ENCODE measurements at regions not wholly inside any gene's neighbourhood (a gene's known extent, or its start where the extent isn't known, plus 50 kb on each side); places are given as distances from the start of the nearest gene placed in this dataset.

DNA sequence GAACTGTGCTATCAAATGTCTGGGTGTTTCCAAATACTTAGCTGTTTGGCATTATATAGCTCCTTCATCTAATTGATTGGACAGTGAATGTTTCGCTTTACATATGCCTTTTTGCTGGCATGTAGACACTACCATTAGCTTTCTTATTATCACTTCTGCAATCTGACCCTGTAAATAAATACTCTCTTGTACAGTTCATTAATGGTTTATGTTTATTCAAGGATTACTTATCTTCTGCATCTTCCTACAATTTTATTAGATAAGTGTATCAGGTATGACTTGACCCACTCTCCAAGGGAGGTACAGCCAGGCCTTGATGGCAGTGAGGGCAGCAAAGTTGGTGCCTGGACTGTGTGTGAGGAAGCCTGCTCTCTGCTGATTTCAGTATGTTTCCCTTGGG lies 614.1 kb upstream of the SETBP1 start:
- no peak overlapping the region for H3K27ac ChIP-seq (ENCODE audit: low read depth, low read length, poor library complexity, severe bottlenecking)
- BruUV-seq (replicated peaks) = no TSS peak
- intact Hi-C loops (cut with micrococcal nuclease; ENCODE audit: unreplicated experiment) = no loop called here
- no peaks in the 10 kb centered on the region for H3K27me3 ChIP-seq (replicated peaks; ENCODE audit: insufficient read depth, low read depth, low read length, poor library complexity)
- no peaks in the 10 kb centered on the region for H3K4me1 ChIP-seq (ENCODE audit: insufficient read depth, low read length, poor library complexity, severe bottlenecking)
- DNase-seq (ENCODE audit: low spot score) = no peak
- H3K4me3 ChIP-seq (ENCODE audit: low read depth, low read length, poor library complexity, severe bottlenecking) = no peak overlapping the region
- H3K36me3 ChIP-seq (ENCODE audit: insufficient read depth, low read length, poor library complexity, severe bottlenecking) = no peaks in the 10 kb centered on the region
- POLR2A ChIA-PET (ENCODE audit: low non-redundant PET) = no interaction called here
- CTCF ChIA-PET = no interaction called here
- TF ChIP-seq EZH2 (IDR thresholded peaks at IDR 0.05; ENCODE audit: borderline replicate concordance, low read depth, low read length, poor library complexity, severe bottlenecking) = no peak
- H3K9me3 ChIP-seq (ENCODE audit: low read depth, low read length, poor library complexity, severe bottlenecking) = no peaks in the 10 kb centered on the region

DNA sequence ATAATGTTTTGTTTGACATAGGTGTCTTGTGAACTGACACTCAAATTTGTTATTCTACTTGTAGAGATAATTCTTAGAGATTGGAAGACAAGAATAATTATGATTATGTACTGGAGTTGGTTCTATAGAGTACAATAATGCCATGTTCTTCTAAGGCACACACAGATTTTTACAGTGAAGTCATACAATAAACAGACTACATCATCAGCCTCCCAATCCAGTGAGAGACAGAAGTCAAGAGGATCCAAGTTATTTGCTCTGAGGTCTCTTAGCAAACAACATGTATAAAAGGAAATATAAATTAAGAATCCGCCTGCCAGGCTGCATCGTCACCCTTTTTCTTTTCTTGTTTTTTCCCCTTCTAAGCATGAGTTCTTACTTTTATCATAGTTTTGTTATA lies 613.5 kb upstream of the SETBP1 start:
- Histone ChIP-seq H3K4me3 (ENCODE audit: low read depth, low read length, poor library complexity, severe bottlenecking) (no peak overlapping the region), H3K27ac (ENCODE audit: low read depth, low read length, poor library complexity, severe bottlenecking) (no peak overlapping the region), H3K9me3 (ENCODE audit: low read depth, low read length, poor library complexity, severe bottlenecking) (no peaks in the 10 kb centered on the region), H3K36me3 (ENCODE audit: insufficient read depth, low read length, poor library complexity, severe bottlenecking) (no peaks in the 10 kb centered on the region), H3K27me3 (replicated peaks; ENCODE audit: insufficient read depth, low read depth, low read length, poor library complexity) (no peaks in the 10 kb centered on the region), H3K4me1 (ENCODE audit: insufficient read depth, low read length, poor library complexity, severe bottlenecking) (no peaks in the 10 kb centered on the region)
- BruUV-seq (replicated peaks) = no TSS peak
- TF ChIP-seq, protein P1, sequence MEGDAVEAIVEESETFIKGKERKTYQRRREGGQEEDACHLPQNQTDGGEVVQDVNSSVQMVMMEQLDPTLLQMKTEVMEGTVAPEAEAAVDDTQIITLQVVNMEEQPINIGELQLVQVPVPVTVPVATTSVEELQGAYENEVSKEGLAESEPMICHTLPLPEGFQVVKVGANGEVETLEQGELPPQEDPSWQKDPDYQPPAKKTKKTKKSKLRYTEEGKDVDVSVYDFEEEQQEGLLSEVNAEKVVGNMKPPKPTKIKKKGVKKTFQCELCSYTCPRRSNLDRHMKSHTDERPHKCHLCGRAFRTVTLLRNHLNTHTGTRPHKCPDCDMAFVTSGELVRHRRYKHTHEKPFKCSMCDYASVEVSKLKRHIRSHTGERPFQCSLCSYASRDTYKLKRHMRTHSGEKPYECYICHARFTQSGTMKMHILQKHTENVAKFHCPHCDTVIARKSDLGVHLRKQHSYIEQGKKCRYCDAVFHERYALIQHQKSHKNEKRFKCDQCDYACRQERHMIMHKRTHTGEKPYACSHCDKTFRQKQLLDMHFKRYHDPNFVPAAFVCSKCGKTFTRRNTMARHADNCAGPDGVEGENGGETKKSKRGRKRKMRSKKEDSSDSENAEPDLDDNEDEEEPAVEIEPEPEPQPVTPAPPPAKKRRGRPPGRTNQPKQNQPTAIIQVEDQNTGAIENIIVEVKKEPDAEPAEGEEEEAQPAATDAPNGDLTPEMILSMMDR (conservative IDR thresholded peaks at IDR 0.05; ENCODE audit: low read depth, low read length) = no peak
- TF ChIP-seq EZH2 (IDR thresholded peaks at IDR 0.05; ENCODE audit: borderline replicate concordance, low read depth, low read length, poor library complexity, severe bottlenecking) = no peak
- intact Hi-C loops (cut with micrococcal nuclease; ENCODE audit: unreplicated experiment) = no loop called here
- ChIA-PET CTCF (no interaction called here), POLR2A (ENCODE audit: low non-redundant PET) (no interaction called here)
- no peak for DNase-seq (ENCODE audit: low spot score)

DNA sequence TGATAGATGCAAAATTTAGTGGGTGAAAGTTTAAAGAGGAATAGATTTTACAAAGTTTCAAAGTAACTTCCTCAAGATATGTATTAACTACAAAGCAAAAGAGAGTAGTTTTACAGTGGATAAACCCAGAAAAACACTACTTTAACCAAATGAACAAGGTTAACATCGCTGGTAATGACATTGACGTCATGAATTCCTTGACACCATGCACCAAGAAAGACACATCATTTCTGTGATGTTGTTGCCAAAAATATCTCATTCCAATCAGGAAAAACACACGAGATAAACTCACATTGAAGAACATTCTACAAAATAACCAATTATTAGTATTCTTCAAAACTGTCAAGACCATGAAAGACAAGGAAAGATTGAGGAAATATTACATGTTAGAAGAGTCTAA lies 605.6 kb upstream of the SETBP1 start:
- no peak overlapping the region for H3K27ac ChIP-seq (ENCODE audit: low read depth, low read length, poor library complexity, severe bottlenecking)
- POLR2A ChIA-PET (ENCODE audit: low non-redundant PET) = no interaction called here
- H3K27me3 ChIP-seq (replicated peaks; ENCODE audit: insufficient read depth, low read depth, low read length, poor library complexity) = no peaks in the 10 kb centered on the region
- DNase-seq (ENCODE audit: low spot score) = no peak
- no peak overlapping the region for H3K4me3 ChIP-seq (ENCODE audit: low read depth, low read length, poor library complexity, severe bottlenecking)
- CTCF ChIA-PET = no interaction called here
- BruUV-seq (replicated peaks) = no TSS peak
- intact Hi-C loops (cut with micrococcal nuclease; ENCODE audit: unreplicated experiment) = no loop called here
- no peaks in the 10 kb centered on the region for H3K4me1 ChIP-seq (ENCODE audit: insufficient read depth, low read length, poor library complexity, severe bottlenecking)
- H3K9me3 ChIP-seq (ENCODE audit: low read depth, low read length, poor library complexity, severe bottlenecking) = no peaks in the 10 kb centered on the region
- TF ChIP-seq EZH2 (IDR thresholded peaks at IDR 0.05; ENCODE audit: borderline replicate concordance, low read depth, low read length, poor library complexity, severe bottlenecking) = no peak
- TF ChIP-seq, protein P1 (conservative IDR thresholded peaks at IDR 0.05; ENCODE audit: low read depth, low read length) = no peak
- H3K36me3 ChIP-seq (ENCODE audit: insufficient read depth, low read length, poor library complexity, severe bottlenecking) = no peaks in the 10 kb centered on the region

GRCh38 chr18:44079606-44080005 lies 601.1 kb upstream of the SETBP1 start:
- Histone ChIP-seq H3K27ac (ENCODE audit: low read depth, low read length, poor library complexity, severe bottlenecking) (no peak overlapping the region), H3K36me3 (ENCODE audit: insufficient read depth, low read length, poor library complexity, severe bottlenecking) (no peaks in the 10 kb centered on the region), H3K4me1 (ENCODE audit: insufficient read depth, low read length, poor library complexity, severe bottlenecking) (no peaks in the 10 kb centered on the region), H3K4me3 (ENCODE audit: low read depth, low read length, poor library complexity, severe bottlenecking) (no peak overlapping the region), H3K27me3 (replicated peaks; ENCODE audit: insufficient read depth, low read depth, low read length, poor library complexity) (no peaks in the 10 kb centered on the region), H3K9me3 (ENCODE audit: low read depth, low read length, poor library complexity, severe bottlenecking) (no peaks in the 10 kb centered on the region)
- TF ChIP-seq, protein P1 (conservative IDR thresholded peaks at IDR 0.05; ENCODE audit: low read depth, low read length) = no peak
- no peak for TF ChIP-seq EZH2 (IDR thresholded peaks at IDR 0.05; ENCODE audit: borderline replicate concordance, low read depth, low read length, poor library complexity, severe bottlenecking)
- CTCF ChIA-PET = no interaction called here
- intact Hi-C loops (cut with micrococcal nuclease; ENCODE audit: unreplicated experiment) = loop anchor here (10.0 kb wide), 1 partner anchor 455 kb away; no protein-coding TSS in a partner anchor
- peak; percentile 6 for DNase-seq (ENCODE audit: low spot score)
- POLR2A ChIA-PET (ENCODE audit: low non-redundant PET) = interaction anchor here (0.7 kb wide), 1 partner anchor 290 kb away, joined by 4 read pairs; no protein-coding TSS in a partner anchor
- BruUV-seq (replicated peaks) = no TSS peak

Data from A673 (cell line).